ENCODE measurements at regions not wholly inside any gene's neighbourhood (a gene's known extent, or its start where the extent isn't known, plus 50 kb on each side); places are given as distances from the start of the nearest gene placed in this dataset.

DNA sequence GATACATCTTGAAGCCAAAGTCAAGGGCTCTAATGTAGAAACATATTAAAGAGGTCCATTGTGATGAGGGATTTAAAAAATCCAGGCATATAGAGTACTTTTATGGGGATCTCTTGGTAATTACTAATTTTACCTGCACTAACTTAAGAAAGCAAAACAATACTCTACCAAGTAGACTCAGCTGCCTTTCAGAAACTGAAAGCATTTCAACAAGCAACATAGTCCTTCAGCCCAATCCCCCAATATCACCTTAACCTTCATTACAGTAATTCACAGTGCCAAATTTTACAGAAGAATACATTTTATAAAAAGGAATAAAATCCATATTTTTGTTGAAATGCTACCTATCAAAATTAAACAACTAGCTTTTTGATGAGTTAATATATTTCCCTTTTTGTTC is 422.9 kb downstream of the DTHD1 start:
- no peaks in the 10 kb centered on the region for H3K27me3 ChIP-seq (ENCODE audit: insufficient read depth, low read length)
- H4K20me1 ChIP-seq (ENCODE audit: insufficient read depth, low read length): no peaks in the 10 kb centered on the region
- H3K9me2 ChIP-seq (ENCODE audit: low read depth, low read length): no peaks in the 10 kb centered on the region
- TF ChIP-seq, protein P1, sequence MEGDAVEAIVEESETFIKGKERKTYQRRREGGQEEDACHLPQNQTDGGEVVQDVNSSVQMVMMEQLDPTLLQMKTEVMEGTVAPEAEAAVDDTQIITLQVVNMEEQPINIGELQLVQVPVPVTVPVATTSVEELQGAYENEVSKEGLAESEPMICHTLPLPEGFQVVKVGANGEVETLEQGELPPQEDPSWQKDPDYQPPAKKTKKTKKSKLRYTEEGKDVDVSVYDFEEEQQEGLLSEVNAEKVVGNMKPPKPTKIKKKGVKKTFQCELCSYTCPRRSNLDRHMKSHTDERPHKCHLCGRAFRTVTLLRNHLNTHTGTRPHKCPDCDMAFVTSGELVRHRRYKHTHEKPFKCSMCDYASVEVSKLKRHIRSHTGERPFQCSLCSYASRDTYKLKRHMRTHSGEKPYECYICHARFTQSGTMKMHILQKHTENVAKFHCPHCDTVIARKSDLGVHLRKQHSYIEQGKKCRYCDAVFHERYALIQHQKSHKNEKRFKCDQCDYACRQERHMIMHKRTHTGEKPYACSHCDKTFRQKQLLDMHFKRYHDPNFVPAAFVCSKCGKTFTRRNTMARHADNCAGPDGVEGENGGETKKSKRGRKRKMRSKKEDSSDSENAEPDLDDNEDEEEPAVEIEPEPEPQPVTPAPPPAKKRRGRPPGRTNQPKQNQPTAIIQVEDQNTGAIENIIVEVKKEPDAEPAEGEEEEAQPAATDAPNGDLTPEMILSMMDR (IDR thresholded peaks at IDR 0.05; ENCODE audit: low read length): no peak
- no peak for TF ChIP-seq EZH2 (IDR thresholded peaks at IDR 0.05; ENCODE audit: borderline replicate concordance, low read length)
- no peak overlapping the region for H3K4me2 ChIP-seq (ENCODE audit: low read length)
- H3K9ac ChIP-seq (ENCODE audit: low read length): no peak overlapping the region
- H3K9me3 ChIP-seq (ENCODE audit: low read length): no peaks in the 10 kb centered on the region
- H3K79me2 ChIP-seq (ENCODE audit: insufficient read depth, low read length): no peaks in the 10 kb centered on the region
- H3K27ac ChIP-seq (ENCODE audit: low read depth, low read length, poor library complexity, severe bottlenecking): no peak overlapping the region
- H3K4me1 ChIP-seq (ENCODE audit: insufficient read depth, low read length, severe bottlenecking): no peaks in the 10 kb centered on the region
- H3K36me3 ChIP-seq (ENCODE audit: insufficient read depth, low read length): no peaks in the 10 kb centered on the region
- H3K4me3 ChIP-seq (ENCODE audit: low read depth, low read length, poor library complexity, severe bottlenecking): no peak overlapping the region
- H3F3A ChIP-seq (ENCODE audit: insufficient read depth, low read length): no peaks in the 10 kb centered on the region
- H2AFZ ChIP-seq (ENCODE audit: low read length): no peak overlapping the region

DNA sequence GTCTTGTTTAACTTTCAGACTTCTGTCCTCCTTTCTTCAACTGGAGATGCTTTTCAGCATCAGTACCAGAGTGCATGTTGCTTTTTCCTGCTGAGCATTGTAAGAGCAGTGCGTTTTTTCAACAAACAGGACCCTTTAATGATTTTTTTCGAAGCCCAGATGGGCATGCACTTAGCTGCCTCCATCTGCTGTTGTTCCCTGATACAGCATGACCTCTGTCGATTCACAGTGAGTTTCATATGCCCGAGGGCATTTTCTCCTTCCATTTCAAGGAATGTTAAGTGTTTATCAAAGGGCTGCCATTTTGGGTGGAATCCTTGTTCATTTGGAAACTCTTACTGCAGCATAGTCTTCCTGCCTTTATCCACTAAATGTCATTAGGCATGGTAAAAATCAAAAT is 428.6 kb downstream of the DTHD1 start:
- Histone ChIP-seq H3F3A (ENCODE audit: insufficient read depth, low read length) (no peaks in the 10 kb centered on the region), H4K20me1 (ENCODE audit: insufficient read depth, low read length) (no peaks in the 10 kb centered on the region), H3K9ac (ENCODE audit: low read length) (no peak overlapping the region), H3K36me3 (ENCODE audit: insufficient read depth, low read length) (no peaks in the 10 kb centered on the region), H3K79me2 (ENCODE audit: insufficient read depth, low read length) (no peaks in the 10 kb centered on the region), H3K4me1 (ENCODE audit: insufficient read depth, low read length, severe bottlenecking) (no peaks in the 10 kb centered on the region), H2AFZ (ENCODE audit: low read length) (no peak overlapping the region), H3K4me2 (ENCODE audit: low read length) (no peak overlapping the region), H3K27me3 (ENCODE audit: insufficient read depth, low read length) (no peaks in the 10 kb centered on the region), H3K27ac (ENCODE audit: low read depth, low read length, poor library complexity, severe bottlenecking) (no peak overlapping the region), H3K4me3 (ENCODE audit: low read depth, low read length, poor library complexity, severe bottlenecking) (no peak overlapping the region), H3K9me3 (ENCODE audit: low read length) (no peaks in the 10 kb centered on the region), H3K9me2 (ENCODE audit: low read depth, low read length) (no peaks in the 10 kb centered on the region)
- TF ChIP-seq, protein P1 (IDR thresholded peaks at IDR 0.05; ENCODE audit: low read length): no peak
- TF ChIP-seq EZH2 (IDR thresholded peaks at IDR 0.05; ENCODE audit: borderline replicate concordance, low read length): no peak

DNA sequence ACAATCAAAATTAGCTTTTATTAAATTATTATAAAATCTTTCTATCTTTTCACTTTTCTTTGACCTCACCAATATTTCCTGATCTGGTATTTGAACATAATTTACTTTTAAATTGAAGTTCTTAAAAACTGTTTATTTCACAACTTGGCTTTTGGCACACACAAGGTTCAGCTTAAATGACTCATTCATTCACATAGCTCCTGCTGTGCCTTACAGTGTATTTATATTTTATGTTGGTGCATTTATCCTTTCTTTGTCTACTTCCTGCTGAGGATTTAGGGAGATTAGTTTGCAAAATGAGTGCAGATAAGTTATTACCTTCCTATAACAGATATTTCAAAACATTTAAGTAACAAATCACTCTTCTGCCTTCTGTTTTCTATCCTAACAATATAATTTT is 430.6 kb downstream of the DTHD1 start:
- Histone ChIP-seq H3K4me1 (ENCODE audit: insufficient read depth, low read length, severe bottlenecking) (no peaks in the 10 kb centered on the region), H3K9ac (ENCODE audit: low read length) (no peak overlapping the region), H3K9me2 (ENCODE audit: low read depth, low read length) (no peaks in the 10 kb centered on the region), H3F3A (ENCODE audit: insufficient read depth, low read length) (no peaks in the 10 kb centered on the region), H3K4me2 (ENCODE audit: low read length) (no peak overlapping the region), H3K79me2 (ENCODE audit: insufficient read depth, low read length) (no peaks in the 10 kb centered on the region), H3K9me3 (ENCODE audit: low read length) (no peaks in the 10 kb centered on the region), H3K27ac (ENCODE audit: low read depth, low read length, poor library complexity, severe bottlenecking) (no peak overlapping the region), H3K36me3 (ENCODE audit: insufficient read depth, low read length) (no peaks in the 10 kb centered on the region), H2AFZ (ENCODE audit: low read length) (no peak overlapping the region), H4K20me1 (ENCODE audit: insufficient read depth, low read length) (no peaks in the 10 kb centered on the region), H3K4me3 (ENCODE audit: low read depth, low read length, poor library complexity, severe bottlenecking) (no peak overlapping the region), H3K27me3 (ENCODE audit: insufficient read depth, low read length) (no peaks in the 10 kb centered on the region)
- no peak for TF ChIP-seq EZH2 (IDR thresholded peaks at IDR 0.05; ENCODE audit: borderline replicate concordance, low read length)
- TF ChIP-seq, protein P1 (IDR thresholded peaks at IDR 0.05; ENCODE audit: low read length): no peak

Measured in OCI-LY1 (cell line).